Tongue (tissue), 1 donor: ENCODE measurements at regions not wholly inside any gene's neighbourhood (a gene's known extent, or its start where the extent isn't known, plus 50 kb on each side); places are given as distances from the start of the nearest gene placed in this dataset.
"Not testable (repeated sequence)": the region's sequence is repeated elsewhere in the genome, so short reads cannot be mapped to it uniquely, and the experiment has no call there.

Source experiments
- DNase-seq: peaks from one replicate; pipeline ENCODE4 v3.0.0-alpha.2; 2015

DNA sequence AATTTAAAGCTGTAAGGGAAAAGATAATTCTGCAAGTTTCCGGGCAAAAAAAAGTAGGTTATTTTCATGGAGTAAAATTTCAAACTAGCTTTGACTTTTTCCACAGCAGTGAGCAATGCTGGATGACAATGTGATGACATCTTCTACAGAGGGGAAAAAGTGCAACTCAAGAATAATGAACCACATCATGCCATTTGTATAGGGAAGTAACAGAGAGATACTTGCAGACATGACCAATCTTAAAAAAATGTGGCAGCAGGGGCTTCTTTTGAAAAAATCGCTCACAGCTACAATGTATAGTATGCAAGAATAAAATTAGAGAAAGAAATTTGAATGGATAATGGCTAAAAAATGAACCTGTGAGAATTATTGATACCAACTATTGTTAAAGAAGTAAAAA, 115.5 kb downstream of the DHRS2 start:
- DNase-seq: no peak

- no peak for DNase-seq
Observed at GRCh38 chr14:23763394-23763793, 127.2 kb downstream of the DHRS2 start.

GRCh38 chr14:23766737-23767401, 130.7 kb downstream of the DHRS2 start:
- DNase-seq: no peak

DNA sequence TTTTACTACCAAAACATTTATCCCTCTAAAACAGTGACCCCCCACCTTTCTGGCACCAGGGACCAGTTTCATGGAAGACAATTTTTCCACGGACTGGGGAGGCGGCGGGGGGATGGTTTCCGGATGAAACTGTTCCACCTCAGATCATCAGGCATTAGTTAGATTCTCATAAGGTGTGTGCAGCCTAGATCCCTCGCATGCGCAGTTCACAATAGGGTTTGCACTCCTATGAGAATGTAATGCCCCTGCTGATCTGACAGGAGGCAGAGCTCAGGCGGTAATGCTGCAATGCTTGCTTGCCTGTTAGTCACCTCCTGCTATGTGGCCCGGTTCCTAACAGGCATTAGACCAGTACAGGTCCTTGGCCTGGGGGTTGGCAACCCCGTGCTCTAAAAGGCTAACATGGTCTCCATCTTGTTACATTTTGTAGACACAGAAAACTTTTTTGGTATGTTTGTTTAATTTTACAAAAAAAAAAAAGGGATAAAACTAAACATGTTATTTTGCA, 133.1 kb downstream of the DHRS2 start:
- not testable (repeated sequence) for DNase-seq

DNA sequence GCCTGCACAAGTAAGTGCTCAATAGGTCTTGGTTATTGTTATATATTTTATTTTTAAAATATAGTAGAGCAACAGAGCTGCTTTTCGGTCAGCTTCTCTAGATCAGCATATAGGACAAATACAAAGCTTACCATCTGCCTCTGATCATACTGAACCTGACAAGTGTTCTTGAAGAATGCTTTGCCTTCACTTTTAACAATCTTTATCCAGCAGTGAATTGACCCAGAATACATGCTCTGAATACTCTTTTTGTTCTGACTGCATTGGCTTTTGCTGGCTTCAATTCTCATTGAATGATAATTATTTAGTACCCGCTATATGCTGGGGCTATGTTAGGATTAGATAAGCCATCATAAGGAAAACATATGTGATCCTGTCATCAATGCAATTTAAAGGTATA, 137.8 kb downstream of the DHRS2 start:
- no peak for DNase-seq

DNA sequence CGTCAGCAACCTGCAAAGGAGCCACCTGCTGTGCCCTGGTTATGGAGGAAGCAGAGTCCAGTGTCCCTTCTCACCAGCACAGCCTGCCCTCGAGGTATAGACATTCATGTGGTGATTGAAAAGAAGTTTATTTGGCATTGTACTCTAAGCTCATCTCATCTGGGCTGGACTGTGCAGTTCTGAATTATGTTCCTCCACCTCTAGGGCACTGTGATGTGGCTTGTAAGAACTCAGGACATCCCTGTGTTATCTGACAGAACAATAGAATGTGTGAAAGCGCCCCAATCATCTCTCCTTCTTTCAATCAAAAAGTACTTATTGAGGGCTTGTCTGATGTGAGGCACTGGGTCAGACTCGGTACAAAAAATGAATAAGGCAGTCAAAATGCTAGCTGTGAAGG, 140.1 kb downstream of the DHRS2 start:
- DNase-seq: no peak

GRCh38 chr14:23785208-23785607, 149.0 kb downstream of the DHRS2 start:
- no peak for DNase-seq

GRCh38 chr14:23787436-23787835, 151.3 kb downstream of the DHRS2 start:
- DNase-seq: no peak

GRCh38 chr14:23789696-23790095, 153.5 kb downstream of the DHRS2 start:
- DNase-seq: no peak

- no peak for DNase-seq
Observed at GRCh38 chr14:23793532-23793931, 157.4 kb downstream of the DHRS2 start.

- DNase-seq: no peak
Observed at GRCh38 chr14:23800811-23801210, 152.8 kb upstream of the DHRS4 start.

- no peak for DNase-seq
Observed at GRCh38 chr14:23801766-23802165, 151.8 kb upstream of the DHRS4 start.

- DNase-seq: no peak
Observed at GRCh38 chr14:23804817-23805216, 148.8 kb upstream of the DHRS4 start.

GRCh38 chr14:23805761-23806160, 147.8 kb upstream of the DHRS4 start:
- DNase-seq: no peak

- DNase-seq: no peak
Observed at GRCh38 chr14:23814527-23815256, 138.9 kb upstream of the DHRS4 start.

DNA sequence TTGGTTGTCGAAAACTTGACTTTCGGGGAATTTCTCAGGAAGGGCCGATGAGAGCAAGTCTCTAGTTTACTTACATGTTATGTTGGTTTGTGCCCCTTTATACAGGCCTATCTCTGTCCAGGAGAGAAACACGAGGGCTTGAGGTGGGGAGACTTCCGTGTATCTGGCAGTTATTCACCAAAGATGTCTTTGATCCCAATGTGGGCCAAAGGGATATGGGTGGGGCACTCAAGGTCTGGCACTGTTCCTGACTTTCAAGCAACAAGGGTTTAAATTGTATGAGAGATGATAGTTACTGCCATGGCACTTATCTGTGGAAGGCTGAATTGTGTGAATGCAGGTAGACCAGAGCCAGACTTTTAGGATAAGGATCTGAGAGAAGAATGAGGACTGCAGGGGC, 137.2 kb upstream of the DHRS4 start:
- no peak for DNase-seq

GRCh38 chr14:23817164-23817767, 136.3 kb upstream of the DHRS4 start:
- DNase-seq: no peak

- DNase-seq: no peak
Observed at GRCh38 chr14:23827100-23827892, 126.3 kb upstream of the DHRS4 start.

DNA sequence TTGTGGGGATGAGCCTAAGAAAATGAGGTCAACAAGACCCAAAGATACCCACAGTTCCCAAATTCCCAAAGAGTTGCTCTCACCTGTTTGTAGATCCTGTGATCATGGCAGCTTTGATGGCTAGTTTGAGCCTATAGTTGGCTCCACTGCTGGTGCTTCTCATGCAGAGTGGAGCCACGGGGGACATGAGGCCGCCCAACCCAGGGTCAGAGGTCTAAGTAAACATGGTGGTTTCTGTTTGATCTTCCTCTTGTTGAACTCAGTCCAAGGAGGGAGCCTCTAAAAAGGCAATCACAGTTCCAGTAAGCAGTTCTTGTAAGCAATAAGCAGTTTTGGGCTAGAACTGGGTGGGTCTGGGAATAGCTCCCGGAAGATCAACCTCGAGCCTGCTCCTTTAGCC, 125.6 kb upstream of the DHRS4 start:
- no peak for DNase-seq

DNA sequence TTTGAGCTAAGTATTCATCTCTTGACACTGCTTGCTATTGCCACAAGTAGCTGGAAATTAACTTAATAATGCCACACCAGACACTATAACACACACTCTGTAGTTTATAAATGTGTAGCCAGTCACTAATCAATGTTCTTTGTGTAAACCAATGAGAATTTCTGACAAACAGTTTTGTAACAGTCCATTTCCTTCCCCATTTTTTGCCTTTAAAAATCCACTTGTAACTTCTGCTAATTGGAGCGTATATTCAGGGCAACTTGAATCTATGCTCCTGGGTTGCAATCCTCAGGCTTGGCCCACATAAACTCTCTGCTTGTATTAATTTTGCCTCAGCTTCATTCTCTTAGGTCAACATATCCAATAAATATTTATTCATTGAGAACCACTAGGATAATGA, 125.0 kb upstream of the DHRS4 start:
- no peak for DNase-seq

GRCh38 chr14:23829736-23830471, 123.7 kb upstream of the DHRS4 start:
- peak; percentile 6 for DNase-seq

DNA sequence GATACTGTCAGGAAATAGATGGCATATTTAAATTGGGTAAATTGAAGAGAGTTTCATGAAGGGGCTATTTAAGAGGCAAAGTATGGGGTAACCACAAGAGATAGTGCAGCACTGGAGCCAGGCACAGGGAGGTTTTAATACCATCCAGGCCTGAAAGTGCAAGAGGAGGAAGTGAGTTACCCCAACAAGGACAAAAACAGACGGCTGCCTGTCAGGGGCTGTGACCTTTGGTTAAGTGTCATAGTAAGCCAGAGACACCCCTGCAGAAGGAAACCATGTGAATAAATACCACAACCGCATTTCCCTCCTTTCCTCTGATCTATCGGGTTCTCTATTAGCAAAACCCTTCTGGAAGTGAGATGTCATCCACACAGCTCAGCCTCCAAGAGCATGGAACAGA, 122.0 kb upstream of the DHRS4 start:
- DNase-seq: no peak
